DOHH2 (cell line): ENCODE measurements at regions not wholly inside any gene's neighbourhood (a gene's known extent, or its start where the extent isn't known, plus 50 kb on each side); places are given as distances from the start of the nearest gene placed in this dataset.

Source experiments
- H3F3A ChIP-seq: fragments of 200-600 bp; sonication (generic), shearing (Covaris generic); 2 replicates; pipeline ENCODE4 v1.6.0; 2016; ENCODE audit warnings: antibody characterized with exemption, mild to moderate bottlenecking; ENCODE audit not compliant: control insufficient read depth, insufficient read depth
- H3K27ac ChIP-seq: fragments of 200-600 bp; sonication (generic); 2 replicates; pipeline ENCODE4 v1.5.1; 2014; ENCODE audit warnings: low read depth, mild to moderate bottlenecking, low read length, moderate library complexity
- H3K27me3 ChIP-seq: fragments of 200-600 bp; sonication (generic); 2 replicates; pipeline ENCODE4 v1.6.1; 2014; ENCODE audit warnings: mild to moderate bottlenecking, low read length, mixed read lengths; ENCODE audit not compliant: control insufficient read depth
- H3K36me3 ChIP-seq: fragments of 200-600 bp; sonication (generic); 2 replicates; pipeline ENCODE4 v1.6.1; 2014; ENCODE audit warnings: mild to moderate bottlenecking, low read length, moderate library complexity, mixed read lengths; ENCODE audit not compliant: control insufficient read depth
- H3K4me1 ChIP-seq: fragments of 200-600 bp; sonication (generic); 2 replicates; pipeline ENCODE4 v1.6.1; 2014; ENCODE audit warnings: mild to moderate bottlenecking, low read length, mixed read lengths; ENCODE audit not compliant: control insufficient read depth
- H3K4me2 ChIP-seq: fragments of 200-600 bp; sonication (generic); 2 replicates; pipeline ENCODE4 v1.6.0; 2014; ENCODE audit warnings: mild to moderate bottlenecking, low read length, moderate library complexity
- H3K4me3 ChIP-seq: fragments of 200-600 bp; sonication (generic); 2 replicates; pipeline ENCODE4 v1.5.1; 2014; ENCODE audit warnings: mild to moderate bottlenecking, low read length, mixed read lengths
- H3K79me2 ChIP-seq: fragments of 200-600 bp; sonication (generic); 2 replicates; pipeline ENCODE4 v1.6.1; 2014; ENCODE audit warnings: mild to moderate bottlenecking, low read length, mixed read lengths; ENCODE audit not compliant: control insufficient read depth
- H3K9me2 ChIP-seq: fragments of 200-600 bp; sonication (generic); replicated peaks from 2 replicates; pipeline ENCODE4 v1.6.1; 2014; ENCODE audit warnings: mild to moderate bottlenecking, low read length, mixed read lengths; ENCODE audit not compliant: control insufficient read depth
- H3K9me3 ChIP-seq: fragments of 200-600 bp; sonication (generic); 2 replicates; pipeline ENCODE4 v1.6.1; 2014; ENCODE audit warnings: antibody characterized with exemption, low read length, mixed read lengths; ENCODE audit not compliant: control insufficient read depth, insufficient read depth
- H4K20me1 ChIP-seq: fragments of 200-600 bp; sonication (generic); 2 replicates; pipeline ENCODE4 v1.6.0; 2014; ENCODE audit warnings: low read depth, mild to moderate bottlenecking, antibody characterized with exemption, low read length, moderate library complexity; ENCODE audit not compliant: control insufficient read depth, insufficient read depth
- CTCF ChIP-seq: fragments of 200-600 bp; sonication (generic); IDR thresholded peaks from one replicate; pipeline ENCODE4 v1.5.1; 2014; ENCODE audit warnings: antibody characterized with exemption, mild to moderate bottlenecking, low read depth, low read length; ENCODE audit not compliant: poor library complexity, severe bottlenecking
- EZH2phosphoT487 ChIP-seq: fragments of 200-600 bp; sonication (generic); IDR thresholded peaks from 2 replicates; pipeline ENCODE4 v1.6.1; 2017; ENCODE audit warnings: borderline replicate concordance, mild to moderate bottlenecking, antibody characterized with exemption, low read length, moderate library complexity, mixed read lengths

GRCh38 chr5:96075579-96076289 lies 114.1 kb upstream of the ELL2 start:
- no peak overlapping the region for H3K4me3 ChIP-seq
- H3K4me1 ChIP-seq: no peaks in the 10 kb centered on the region
- H3K27ac ChIP-seq: no peak overlapping the region
- 0 out of 2 replicates have a peak, but pooled peaks cover 5% of the 10 kb centered on the region for H3K27me3 ChIP-seq
- no peaks in the 10 kb centered on the region for H3K36me3 ChIP-seq
- no peaks in the 10 kb centered on the region for H4K20me1 ChIP-seq
- no peaks in the 10 kb centered on the region for H3K9me3 ChIP-seq
- H3F3A ChIP-seq: no peaks in the 10 kb centered on the region
- no peak overlapping the region for H3K4me2 ChIP-seq
- H3K9me2 ChIP-seq: no peaks in the 10 kb centered on the region; the same call in 1 of the 2 replicates
- TF ChIP-seq EZH2phosphoT487 (no peak), CTCF (no peak)
- H3K79me2 ChIP-seq: no peaks in the 10 kb centered on the region

- Histone ChIP-seq H3K27ac (no peak overlapping the region), H3K27me3 (0 out of 2 replicates have a peak, but pooled peaks cover 4% of the 10 kb centered on the region), H3K9me3 (no peaks in the 10 kb centered on the region), H3K4me2 (no peak overlapping the region), H3K36me3 (no peaks in the 10 kb centered on the region), H4K20me1 (no peaks in the 10 kb centered on the region), H3K4me3 (no peak overlapping the region), H3K9me2 (no peaks in the 10 kb centered on the region; the same call in 1 of the 2 replicates), H3K79me2 (no peaks in the 10 kb centered on the region), H3F3A (no peaks in the 10 kb centered on the region), H3K4me1 (no peaks in the 10 kb centered on the region)
- TF ChIP-seq CTCF (no peak), EZH2phosphoT487 (no peak)
Measured at GRCh38 chr5:96074870-96075269, 113.2 kb upstream of the ELL2 start.

- Histone ChIP-seq H3K27me3 (0 out of 2 replicates have a peak, but pooled peaks cover 3% of the 10 kb centered on the region), H3K79me2 (no peaks in the 10 kb centered on the region), H3K36me3 (no peaks in the 10 kb centered on the region), H3K4me3 (no peak overlapping the region), H4K20me1 (no peaks in the 10 kb centered on the region), H3K9me2 (no peaks in the 10 kb centered on the region; the same call in 1 of the 2 replicates), H3K4me1 (no peaks in the 10 kb centered on the region), H3K4me2 (no peak overlapping the region), H3F3A (no peaks in the 10 kb centered on the region), H3K9me3 (no peaks in the 10 kb centered on the region), H3K27ac (no peak overlapping the region)
- TF ChIP-seq EZH2phosphoT487 (no peak), CTCF (no peak)
Measured at GRCh38 chr5:96074460-96074859, 112.8 kb upstream of the ELL2 start.
